Fibroblast of lung (primary cell): ENCODE measurements at regions not wholly inside any gene's neighbourhood (a gene's known extent, or its start where the extent isn't known, plus 50 kb on each side); places are given as distances from the start of the nearest gene placed in this dataset.

Experiments used
- DNase-seq, 2 donors: peaks; one replicate each; pipeline versions ENCODE4 v3.0.0 to v3.0.0-alpha.2; 2010; ENCODE audit warnings: low read depth in 2 of 2
- H2AFZ ChIP-seq: 2 replicates; pipeline ENCODE4 v1.5.1; 2012; ENCODE audit warnings: low read length, control low read depth, inconsistent platforms
- H3K27ac ChIP-seq: 2 replicates; pipeline ENCODE4 v1.5.1; 2011; ENCODE audit warnings: low read length, control low read depth; ENCODE audit not compliant: insufficient read depth
- H3K27me3 ChIP-seq: 2 replicates; pipeline ENCODE4 v1.5.1; 2011; ENCODE audit warnings: mild to moderate bottlenecking, low read length; ENCODE audit not compliant: control insufficient read depth, insufficient read depth
- H3K36me3 ChIP-seq: 2 replicates; pipeline ENCODE4 v1.5.1; 2011; ENCODE audit warnings: low read length; ENCODE audit not compliant: control insufficient read depth, insufficient read depth
- H3K4me1 ChIP-seq: 2 replicates; pipeline ENCODE4 v1.5.1; 2011; ENCODE audit warnings: low read length; ENCODE audit not compliant: control insufficient read depth, insufficient read depth; ENCODE audit errors: extremely low read depth
- H3K4me2 ChIP-seq: 2 replicates; pipeline ENCODE4 v1.5.1; 2011; ENCODE audit warnings: low read length, control low read depth; ENCODE audit not compliant: insufficient read depth; ENCODE audit errors: extremely low read depth
- H3K4me3 ChIP-seq, 4 experiments: fragments of 200-600 bp in 1 of 4; sonication (generic) in 1 of 4; replicated peaks in 1 of 4; 2 replicates each; pipeline ENCODE4 v1.5.1; 2011 to 2016; ENCODE audit warnings: low read length in 4 of 4, low read depth in 3 of 4, mild to moderate bottlenecking in 3 of 4, control low read depth in 2 of 4, inconsistent platforms in 1 of 4, mixed read lengths in 1 of 4; ENCODE audit not compliant: insufficient read depth in 1 of 4; ENCODE audit errors: control extremely low read depth in 1 of 4
- H3K79me2 ChIP-seq: 2 replicates; pipeline ENCODE4 v1.5.1; 2012; ENCODE audit warnings: mild to moderate bottlenecking, low read length, inconsistent platforms; ENCODE audit not compliant: control insufficient read depth, insufficient read depth
- H3K9ac ChIP-seq: 2 replicates; pipeline ENCODE4 v1.5.1; 2011; ENCODE audit warnings: mild to moderate bottlenecking, low read length, control low read depth; ENCODE audit not compliant: insufficient read depth
- H3K9me3 ChIP-seq: 2 replicates; pipeline ENCODE4 v1.5.1; 2012; ENCODE audit warnings: low read depth, low read length; ENCODE audit not compliant: control insufficient read depth, insufficient read depth
- H4K20me1 ChIP-seq: 2 replicates; pipeline ENCODE4 v1.5.1; 2011; ENCODE audit warnings: low read length; ENCODE audit not compliant: control insufficient read depth, insufficient read depth; ENCODE audit errors: extremely low read depth
- CTCF ChIP-seq, 2 donors: IDR thresholded peaks in 1 of 2; conservative IDR thresholded peaks in 1 of 2; 1 replicate in 1 of 2; 2 replicates in 1 of 2; pipeline ENCODE4 v1.5.1; 2011 to 2012; ENCODE audit warnings: low read length in 2 of 2, control low read depth in 1 of 2, inconsistent platforms in 1 of 2, low read depth in 1 of 2, mild to moderate bottlenecking in 1 of 2
- EZH2 ChIP-seq: IDR thresholded peaks from 2 replicates; pipeline ENCODE4 v1.5.1; 2012; ENCODE audit warnings: low read length, control low read depth, mild to moderate bottlenecking; ENCODE audit errors: missing control alignments

- H3K4me3 ChIP-seq: no peak overlapping the region
- H3K36me3 ChIP-seq: no peaks in the 10 kb centered on the region
- H3K9ac ChIP-seq: no peak overlapping the region
- no peaks in the 10 kb centered on the region for H3K27me3 ChIP-seq
- H2AFZ ChIP-seq: no peak overlapping the region
- DNase-seq: no peak
- TF ChIP-seq EZH2 (no peak), CTCF (conservative IDR thresholded peaks at IDR 0.05 in 1 of 2, IDR thresholded peaks at IDR 0.05 in 1 of 2; ENCODE audit: low read depth in 1 of 2, low read length in 2 of 2) (no peak)
- H3K4me1 ChIP-seq: no peaks in the 10 kb centered on the region
- no peak overlapping the region for H3K4me2 ChIP-seq
- H3K27ac ChIP-seq: no peak overlapping the region
- no peaks in the 10 kb centered on the region for H4K20me1 ChIP-seq
- H3K9me3 ChIP-seq: no peaks in the 10 kb centered on the region
- H3K79me2 ChIP-seq: no peaks in the 10 kb centered on the region
Observed at GRCh38 chr5:114153392-114153791, 208.5 kb upstream of the KCNN2 start.

- H3K36me3 ChIP-seq: no peaks in the 10 kb centered on the region
- no peak for DNase-seq
- H3K4me2 ChIP-seq: no peak overlapping the region
Observed at GRCh38 chr5:114153833-114154232, 208.0 kb upstream of the KCNN2 start.

GRCh38 chr5:114166081-114166480 is 195.8 kb upstream of the KCNN2 start:
- Histone ChIP-seq H3K4me3 (no peak overlapping the region), H2AFZ (no peak overlapping the region), H3K4me1 (no peaks in the 10 kb centered on the region), H3K79me2 (no peaks in the 10 kb centered on the region), H4K20me1 (no peaks in the 10 kb centered on the region), H3K27ac (no peak overlapping the region), H3K36me3 (no peaks in the 10 kb centered on the region), H3K4me2 (no peak overlapping the region), H3K9me3 (no peaks in the 10 kb centered on the region), H3K27me3 (no peaks in the 10 kb centered on the region), H3K9ac (no peak overlapping the region)
- DNase-seq: no peak
- TF ChIP-seq CTCF (conservative IDR thresholded peaks at IDR 0.05 in 1 of 2, IDR thresholded peaks at IDR 0.05 in 1 of 2; ENCODE audit: low read depth in 1 of 2, low read length in 2 of 2) (no peak), EZH2 (no peak)

More at GRCh38 chr5:114153833-114154232, 208.0 kb upstream of the KCNN2 start:
- Histone ChIP-seq H3K4me3 (no peak overlapping the region), H2AFZ (no peak overlapping the region), H3K27me3 (no peaks in the 10 kb centered on the region), H3K9me3 (no peaks in the 10 kb centered on the region), H3K9ac (no peak overlapping the region), H4K20me1 (no peaks in the 10 kb centered on the region), H3K27ac (no peak overlapping the region), H3K79me2 (no peaks in the 10 kb centered on the region), H3K4me1 (no peaks in the 10 kb centered on the region)
- TF ChIP-seq EZH2: no peak
